ENCODE measurements at regions not wholly inside any gene's neighbourhood (a gene's known extent, or its start where the extent isn't known, plus 50 kb on each side); places are given as distances from the start of the nearest gene placed in this dataset.

GRCh38 chr4:124409044-124409443, 303.5 kb downstream of the ANKRD50 start:
- no peak overlapping the region for H3K4me3 Mint-ChIP-seq (ENCODE audit: unreplicated experiment)
- H3K4me1 Mint-ChIP-seq (ENCODE audit: low read depth, unreplicated experiment) = no peaks in the 10 kb centered on the region
- TF ChIP-seq, protein P1, sequence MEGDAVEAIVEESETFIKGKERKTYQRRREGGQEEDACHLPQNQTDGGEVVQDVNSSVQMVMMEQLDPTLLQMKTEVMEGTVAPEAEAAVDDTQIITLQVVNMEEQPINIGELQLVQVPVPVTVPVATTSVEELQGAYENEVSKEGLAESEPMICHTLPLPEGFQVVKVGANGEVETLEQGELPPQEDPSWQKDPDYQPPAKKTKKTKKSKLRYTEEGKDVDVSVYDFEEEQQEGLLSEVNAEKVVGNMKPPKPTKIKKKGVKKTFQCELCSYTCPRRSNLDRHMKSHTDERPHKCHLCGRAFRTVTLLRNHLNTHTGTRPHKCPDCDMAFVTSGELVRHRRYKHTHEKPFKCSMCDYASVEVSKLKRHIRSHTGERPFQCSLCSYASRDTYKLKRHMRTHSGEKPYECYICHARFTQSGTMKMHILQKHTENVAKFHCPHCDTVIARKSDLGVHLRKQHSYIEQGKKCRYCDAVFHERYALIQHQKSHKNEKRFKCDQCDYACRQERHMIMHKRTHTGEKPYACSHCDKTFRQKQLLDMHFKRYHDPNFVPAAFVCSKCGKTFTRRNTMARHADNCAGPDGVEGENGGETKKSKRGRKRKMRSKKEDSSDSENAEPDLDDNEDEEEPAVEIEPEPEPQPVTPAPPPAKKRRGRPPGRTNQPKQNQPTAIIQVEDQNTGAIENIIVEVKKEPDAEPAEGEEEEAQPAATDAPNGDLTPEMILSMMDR (IDR thresholded peaks at IDR 0.05; ENCODE audit: partially characterized antibody, unreplicated experiment) = no peak
- H3K9me3 Mint-ChIP-seq (ENCODE audit: unreplicated experiment) = no peaks in the 10 kb centered on the region
- no peaks in the 10 kb centered on the region for H3K27me3 Mint-ChIP-seq (ENCODE audit: unreplicated experiment)
- DNase-seq = no peak
- no peak overlapping the region for H3K27ac Mint-ChIP-seq (ENCODE audit: unreplicated experiment)
- no peaks in the 10 kb centered on the region for H3K36me3 Mint-ChIP-seq (ENCODE audit: unreplicated experiment)

DNA sequence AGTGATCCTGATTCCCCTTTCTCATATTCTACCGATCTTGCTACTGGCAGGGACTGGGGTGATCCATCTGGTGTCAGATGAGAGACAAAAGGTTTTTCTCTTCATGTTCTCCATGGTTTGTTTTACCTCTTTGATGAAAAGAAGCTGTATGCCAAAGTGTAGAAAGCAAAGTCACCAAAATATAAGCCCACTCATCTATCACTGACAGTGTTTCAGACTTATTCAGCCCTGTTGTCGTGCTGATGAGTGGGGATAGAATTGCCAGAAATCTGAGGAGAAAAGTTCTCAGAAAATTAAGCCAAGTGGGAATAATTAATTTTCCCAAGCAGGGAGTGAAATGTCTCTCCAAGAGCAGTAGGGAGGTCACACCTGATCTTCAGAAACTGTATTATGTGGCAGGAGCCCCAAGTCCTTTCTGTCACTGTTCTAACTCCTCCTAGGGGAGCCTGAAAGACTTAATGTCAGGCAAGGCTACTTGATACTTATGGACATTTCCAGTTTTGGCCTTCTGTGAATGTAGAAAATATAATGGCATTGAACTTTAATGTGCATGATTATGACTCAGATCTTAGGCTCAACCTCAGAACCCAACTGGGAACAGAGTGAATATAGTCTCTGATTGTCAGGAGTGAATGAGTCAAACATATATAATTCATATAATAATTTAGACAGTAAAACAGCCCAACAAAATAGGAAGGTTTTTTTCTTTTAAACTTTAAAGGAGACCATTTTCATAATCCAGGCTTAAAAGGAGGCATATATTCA, 298.1 kb downstream of the ANKRD50 start:
- no peaks in the 10 kb centered on the region for H3K4me1 Mint-ChIP-seq (ENCODE audit: low read depth, unreplicated experiment)
- no peak overlapping the region for H3K27ac Mint-ChIP-seq (ENCODE audit: unreplicated experiment)
- H3K27me3 Mint-ChIP-seq (ENCODE audit: unreplicated experiment) = no peaks in the 10 kb centered on the region
- H3K4me3 Mint-ChIP-seq (ENCODE audit: unreplicated experiment) = no peak overlapping the region
- TF ChIP-seq, protein P1 (IDR thresholded peaks at IDR 0.05; ENCODE audit: partially characterized antibody, unreplicated experiment) = no peak
- H3K36me3 Mint-ChIP-seq (ENCODE audit: unreplicated experiment) = no peaks in the 10 kb centered on the region
- H3K9me3 Mint-ChIP-seq (ENCODE audit: unreplicated experiment) = no peaks in the 10 kb centered on the region
- DNase-seq = no peak

- Mint-ChIP-seq H3K4me1 (ENCODE audit: low read depth, unreplicated experiment) (no peaks in the 10 kb centered on the region), H3K27ac (ENCODE audit: unreplicated experiment) (no peak overlapping the region), H3K27me3 (ENCODE audit: unreplicated experiment) (no peaks in the 10 kb centered on the region), H3K36me3 (ENCODE audit: unreplicated experiment) (no peaks in the 10 kb centered on the region), H3K9me3 (ENCODE audit: unreplicated experiment) (no peaks in the 10 kb centered on the region), H3K4me3 (ENCODE audit: unreplicated experiment) (no peak overlapping the region)
- no peak for DNase-seq
- TF ChIP-seq, protein P1 (IDR thresholded peaks at IDR 0.05; ENCODE audit: partially characterized antibody, unreplicated experiment) = no peak
Observed at GRCh38 chr4:124415146-124415545, 297.4 kb downstream of the ANKRD50 start.

DNA sequence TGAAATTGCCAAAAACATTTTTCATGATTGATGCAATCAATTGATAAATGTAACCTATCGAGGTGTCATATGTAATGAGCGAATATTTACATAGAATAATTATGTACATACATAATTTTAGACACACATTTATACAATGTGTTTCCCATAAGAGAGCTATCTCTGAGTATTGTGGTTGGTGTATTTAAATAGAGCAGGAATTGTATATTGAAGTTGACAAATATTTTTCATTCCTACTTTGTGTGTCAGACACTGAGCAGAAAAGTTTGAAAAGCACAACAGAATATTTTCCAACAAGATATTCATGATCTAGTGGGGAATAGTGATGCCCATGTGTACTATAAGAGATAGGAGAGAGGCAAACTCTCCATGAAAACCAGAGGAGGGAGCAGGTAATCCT, 295.2 kb downstream of the ANKRD50 start:
- TF ChIP-seq, protein P1 (IDR thresholded peaks at IDR 0.05; ENCODE audit: partially characterized antibody, unreplicated experiment) = no peak
- H3K4me3 Mint-ChIP-seq (ENCODE audit: unreplicated experiment) = no peak overlapping the region
- no peaks in the 10 kb centered on the region for H3K4me1 Mint-ChIP-seq (ENCODE audit: low read depth, unreplicated experiment)
- no peak overlapping the region for H3K27ac Mint-ChIP-seq (ENCODE audit: unreplicated experiment)
- DNase-seq = no peak
- no peaks in the 10 kb centered on the region for H3K9me3 Mint-ChIP-seq (ENCODE audit: unreplicated experiment)
- no peaks in the 10 kb centered on the region for H3K27me3 Mint-ChIP-seq (ENCODE audit: unreplicated experiment)
- no peaks in the 10 kb centered on the region for H3K36me3 Mint-ChIP-seq (ENCODE audit: unreplicated experiment)

- TF ChIP-seq, protein P1 (IDR thresholded peaks at IDR 0.05; ENCODE audit: partially characterized antibody, unreplicated experiment) = no peak
- no peak overlapping the region for H3K4me3 Mint-ChIP-seq (ENCODE audit: unreplicated experiment)
- no peaks in the 10 kb centered on the region for H3K36me3 Mint-ChIP-seq (ENCODE audit: unreplicated experiment)
- no peak for DNase-seq
- H3K27ac Mint-ChIP-seq (ENCODE audit: unreplicated experiment) = no peak overlapping the region
- no peaks in the 10 kb centered on the region for H3K4me1 Mint-ChIP-seq (ENCODE audit: low read depth, unreplicated experiment)
- no peaks in the 10 kb centered on the region for H3K9me3 Mint-ChIP-seq (ENCODE audit: unreplicated experiment)
- H3K27me3 Mint-ChIP-seq (ENCODE audit: unreplicated experiment) = no peaks in the 10 kb centered on the region
Observed at GRCh38 chr4:124420166-124420695, 292.3 kb downstream of the ANKRD50 start.

Data from glutamatergic neuron (in vitro differentiated cells).